Mammary epithelial cell (primary cell): ENCODE measurements at regions not wholly inside any gene's neighbourhood (a gene's known extent, or its start where the extent isn't known, plus 50 kb on each side); places are given as distances from the start of the nearest gene placed in this dataset.

Source experiments
- CTCF ChIP-seq, 2 donors: IDR thresholded peaks in 1 of 2; conservative IDR thresholded peaks in 1 of 2; 2 replicates each; pipeline ENCODE4 v1.5.1; 2011 to 2012; ENCODE audit warnings: inconsistent platforms in 2 of 2, low read length in 2 of 2, mild to moderate bottlenecking in 2 of 2, control low read depth in 1 of 2, low read depth in 1 of 2; ENCODE audit not compliant: insufficient read depth in 1 of 2; ENCODE audit errors: extremely low read depth in 1 of 2
- EZH2 ChIP-seq: IDR thresholded peaks from 2 replicates; pipeline ENCODE4 v1.6.1; 2012; ENCODE audit warnings: low read length, inconsistent platforms, borderline replicate concordance

- TF ChIP-seq CTCF (conservative IDR thresholded peaks at IDR 0.05 in 1 of 2, IDR thresholded peaks at IDR 0.05 in 1 of 2; ENCODE audit: extremely low read depth in 1 of 2, insufficient read depth in 1 of 2, low read depth in 1 of 2, low read length in 2 of 2) (no peak), EZH2 (no peak)
These were observed 472.6 kb upstream of the CPEB2 start for GRCh38 chr4:14529653-14530052.
